H1 (cell line): ENCODE measurements at regions not wholly inside any gene's neighbourhood (a gene's known extent, or its start where the extent isn't known, plus 50 kb on each side); places are given as distances from the start of the nearest gene placed in this dataset.

Experiments
- CTCF ChIA-PET: fragments of 300-600 bp; sonication (Branson Sonifier 250); formaldehyde crosslinking; loops from one replicate; lab custom pipeline; 2021; ENCODE audit not compliant: partially characterized antibody; lab: Charles Lee
- POLR2A ChIA-PET: fragments of 300-600 bp; sonication (Branson Sonifier 250); formaldehyde crosslinking; loops from one replicate; lab custom pipeline; 2021; ENCODE audit warnings: inconsistent platforms; ENCODE audit not compliant: partially characterized antibody; lab: Charles Lee
- DNase-seq, 2 experiments: peaks; one replicate each; pipeline versions ENCODE4 v3.0.0 to v3.0.0-alpha.2; 2010 to 2022; ENCODE audit warnings: low spot score in 2 of 2, low read depth in 1 of 2, mixed read lengths in 1 of 2
- FAIRE-seq: peaks from 2 replicates; lab custom pipeline; 2011; peaks lifted over from hg19 to GRCh38; lab: Jason Lieb, UNC
- H2AFZ ChIP-seq: 2 replicates; pipeline ENCODE4 v1.8.1; 2012; ENCODE audit warnings: low read length, inconsistent platforms
- H2AK5ac ChIP-seq: 2 replicates; pipeline ENCODE4 v1.6.1; 2013; ENCODE audit warnings: low read depth, low read length
- H2BK120ac ChIP-seq: replicated peaks from 2 replicates; pipeline ENCODE3; 2013; ENCODE audit warnings: low read depth, low read length, inconsistent platforms
- H2BK12ac ChIP-seq: 2 replicates; pipeline ENCODE4 v1.6.1; 2013; ENCODE audit warnings: low read depth, low read length
- H2BK15ac ChIP-seq: 2 replicates; pipeline ENCODE4 v1.6.1; 2013; ENCODE audit warnings: low read length
- H2BK20ac ChIP-seq: 2 replicates; pipeline ENCODE4 v1.6.1; 2013; ENCODE audit warnings: low read length
- H2BK5ac ChIP-seq: 2 replicates; pipeline ENCODE4 v1.6.1; 2013; ENCODE audit warnings: low read depth, low read length
- H3K14ac ChIP-seq: 2 replicates; pipeline ENCODE4 v1.6.1; 2013; ENCODE audit warnings: inconsistent platforms; ENCODE audit not compliant: insufficient read length
- H3K18ac ChIP-seq: 2 replicates; pipeline ENCODE4 v1.6.1; 2013; ENCODE audit warnings: low read length; ENCODE audit errors: extremely low read depth
- H3K23ac ChIP-seq: 2 replicates; pipeline ENCODE4 v1.6.1; 2013; ENCODE audit warnings: inconsistent platforms; ENCODE audit not compliant: insufficient read length
- H3K23me2 ChIP-seq: 2 replicates; pipeline ENCODE4 v1.6.1; 2013; ENCODE audit warnings: low read depth, low read length
- H3K27ac ChIP-seq: 2 replicates; pipeline ENCODE4 v1.6.1; 2011; ENCODE audit warnings: low read depth, low read length, inconsistent platforms
- H3K27me3 ChIP-seq, 4 experiments: replicated peaks in 1 of 4; 1 replicate in 1 of 4; 2 replicates in 3 of 4; pipeline versions ENCODE4 v1.6.1 to v1.8.1; 2011 to 2013; ENCODE audit warnings: low read length in 3 of 4, mild to moderate bottlenecking in 3 of 4, inconsistent platforms in 2 of 4, mixed read lengths in 2 of 4, moderate library complexity in 1 of 4; ENCODE audit not compliant: control insufficient read depth in 3 of 4, insufficient read depth in 3 of 4; ENCODE audit errors: extremely low read depth in 1 of 4
- H3K36me3 ChIP-seq, 4 experiments: 2 replicates each; pipeline versions ENCODE4 v1.6.1 to v1.8.1; 2011 to 2013; ENCODE audit warnings: mild to moderate bottlenecking in 4 of 4, low read length in 3 of 4, moderate library complexity in 2 of 4, control low read depth in 1 of 4, inconsistent platforms in 1 of 4; ENCODE audit not compliant: insufficient read depth in 4 of 4, control insufficient read depth in 2 of 4
- H3K4ac ChIP-seq: replicated peaks from 2 replicates; pipeline ENCODE3; 2013; ENCODE audit warnings: low read length, low read depth, mixed read lengths, inconsistent platforms; ENCODE audit not compliant: insufficient read length
- H3K4me1 ChIP-seq, 4 experiments: replicated peaks in 1 of 4; 1 replicate in 1 of 4; 2 replicates in 3 of 4; pipeline versions ENCODE4 v1.6.1 to v1.8.1; 2011 to 2013; ENCODE audit warnings: low read length in 3 of 4, inconsistent platforms in 2 of 4, mixed read lengths in 1 of 4; ENCODE audit not compliant: insufficient read depth in 4 of 4, control insufficient read depth in 3 of 4
- H3K4me2 ChIP-seq, 2 experiments: 2 replicates each; pipeline versions ENCODE4 v1.6.1 to v1.8.1; 2011 to 2013; ENCODE audit warnings: low read depth in 2 of 2, low read length in 2 of 2, control low read depth in 1 of 2, inconsistent platforms in 1 of 2, mild to moderate bottlenecking in 1 of 2; ENCODE audit not compliant: insufficient read depth in 1 of 2
- H3K4me3 ChIP-seq, 4 experiments: fragments of 200-600, 300-600 bp in 1 of 4; sonication (generic), shearing (Covaris generic), sonication (Bioruptor Twin) in 1 of 4; 2 replicates each; pipeline versions ENCODE4 v1.5.1 to v1.8.1; 2011 to 2016; ENCODE audit warnings: low read length in 4 of 4, low read depth in 3 of 4, control low read depth in 2 of 4, inconsistent platforms in 2 of 4, mild to moderate bottlenecking in 2 of 4, mixed read lengths in 1 of 4, moderate library complexity in 1 of 4; ENCODE audit not compliant: insufficient read depth in 2 of 4; ENCODE audit errors: extremely low read depth in 1 of 4
- H3K56ac ChIP-seq: replicated peaks from 2 replicates; pipeline ENCODE3; 2013; ENCODE audit warnings: low read depth, mild to moderate bottlenecking, mixed read lengths, low read length, inconsistent platforms; ENCODE audit not compliant: insufficient read length
- H3K79me1 ChIP-seq: 2 replicates; pipeline ENCODE4 v1.6.1; 2013; ENCODE audit warnings: low read depth, low read length, control low read depth
- H3K79me2 ChIP-seq, 2 experiments: 2 replicates each; pipeline versions ENCODE4 v1.6.1 to v1.8.1; 2012 to 2013; ENCODE audit warnings: low read length in 2 of 2, mild to moderate bottlenecking in 2 of 2, inconsistent platforms in 1 of 2; ENCODE audit not compliant: insufficient read depth in 2 of 2, control insufficient read depth in 1 of 2
- H3K9ac ChIP-seq, 4 experiments: replicated peaks in 1 of 4; 1 replicate in 1 of 4; 2 replicates in 3 of 4; pipeline versions ENCODE4 v1.6.1 to v1.8.1; 2011 to 2013; ENCODE audit warnings: low read depth in 3 of 4, low read length in 3 of 4, control low read depth in 2 of 4, mild to moderate bottlenecking in 2 of 4, moderate library complexity in 2 of 4, inconsistent platforms in 1 of 4; ENCODE audit errors: extremely low read depth in 1 of 4
- H3K9me3 ChIP-seq, 2 experiments: 2 replicates each; pipeline versions ENCODE4 v1.6.1 to v1.8.1; 2012 to 2013; ENCODE audit warnings: mild to moderate bottlenecking in 2 of 2, moderate library complexity in 2 of 2, control low read depth in 1 of 2, inconsistent platforms in 1 of 2, low read depth in 1 of 2, low read length in 1 of 2, mixed read lengths in 1 of 2; ENCODE audit not compliant: insufficient read depth in 2 of 2
- H4K20me1 ChIP-seq, 2 experiments: replicated peaks in 1 of 2; 2 replicates each; pipeline versions ENCODE3 to v1.8.1; 2011 to 2013; ENCODE audit warnings: inconsistent platforms in 2 of 2, low read length in 2 of 2, mild to moderate bottlenecking in 1 of 2; ENCODE audit not compliant: insufficient read depth in 2 of 2, control insufficient read depth in 1 of 2
- H4K5ac ChIP-seq: 2 replicates; pipeline ENCODE4 v1.6.1; 2013; ENCODE audit warnings: low read length, low read depth, mixed read lengths, inconsistent platforms; ENCODE audit not compliant: insufficient read length
- H4K8ac ChIP-seq: 2 replicates; pipeline ENCODE4 v1.8.0; 2013; ENCODE audit warnings: mild to moderate bottlenecking, moderate library complexity, low read length, inconsistent platforms; ENCODE audit not compliant: insufficient read depth; ENCODE audit errors: extremely low read depth
- H4K91ac ChIP-seq: replicated peaks from 2 replicates; pipeline ENCODE3; 2013; ENCODE audit warnings: low read length, mixed read lengths, inconsistent platforms; ENCODE audit not compliant: insufficient read length
- BACH1 ChIP-seq: IDR thresholded peaks from 2 replicates; pipeline ENCODE4 v1.6.1; 2012; ENCODE audit warnings: low read length, improper control_type of control experiment
- BRCA1 ChIP-seq: IDR thresholded peaks from 2 replicates; pipeline ENCODE4 v1.6.1; 2012; ENCODE audit warnings: low read depth, low read length, improper control_type of control experiment
- CTCF ChIP-seq, 3 experiments: IDR thresholded peaks; 1 replicate in 2 of 3; 2 replicates in 1 of 3; pipeline versions ENCODE4 v1.5.1 to v1.6.1; 2011; ENCODE audit warnings: low read length in 3 of 3, mild to moderate bottlenecking in 3 of 3, inconsistent platforms in 2 of 3, low read depth in 1 of 3, moderate library complexity in 1 of 3; ENCODE audit not compliant: insufficient read depth in 1 of 3; ENCODE audit errors: control extremely low read depth in 1 of 3
- EP300 ChIP-seq, 2 experiments: IDR thresholded peaks; 1 replicate in 1 of 2; 2 replicates in 1 of 2; pipeline ENCODE4 v1.6.1; 2011 to 2012; ENCODE audit warnings: low read depth in 2 of 2, low read length in 2 of 2, mild to moderate bottlenecking in 2 of 2, borderline replicate concordance in 1 of 2, inconsistent platforms in 1 of 2, moderate library complexity in 1 of 2
- EZH2 ChIP-seq: fragments of 200-600 bp; sonication (generic); IDR thresholded peaks from 2 replicates; pipeline ENCODE4 v1.7.1; 2012; ENCODE audit warnings: low read depth, mild to moderate bottlenecking, moderate library complexity, low read length, inconsistent platforms; ENCODE audit not compliant: severe bottlenecking
- RAD21 ChIP-seq, 2 experiments: IDR thresholded peaks in 1 of 2; conservative IDR thresholded peaks in 1 of 2; 2 replicates each; pipeline ENCODE4 v1.6.1; 2011; ENCODE audit warnings: low read depth in 2 of 2, low read length in 2 of 2, improper control_type of control experiment in 1 of 2, inconsistent platforms in 1 of 2, mild to moderate bottlenecking in 1 of 2, moderate library complexity in 1 of 2
- RNF2 ChIP-seq: fragments of 200-900, 300-1000 bp; sonication (generic); IDR thresholded peaks from 2 replicates; pipeline ENCODE4 v1.7.1; 2016; ENCODE audit warnings: borderline replicate concordance, low read depth, mild to moderate bottlenecking, antibody characterized with exemption, low read length; ENCODE audit not compliant: poor library complexity, severe bottlenecking; ENCODE audit errors: missing control alignments
- SAP30 ChIP-seq: fragments of 300-600 bp; sonication (generic); IDR thresholded peaks from 2 replicates; pipeline ENCODE4 v1.7.1; 2012; ENCODE audit warnings: low read length, moderate library complexity, mild to moderate bottlenecking, inconsistent platforms; ENCODE audit not compliant: insufficient read depth, insufficient replicate concordance
- SIN3A ChIP-seq, 2 experiments: IDR thresholded peaks in 1 of 2; conservative IDR thresholded peaks in 1 of 2; 2 replicates each; pipeline ENCODE4 v1.6.1; 2011 to 2012; ENCODE audit warnings: low read length in 2 of 2, improper control_type of control experiment in 1 of 2, low read depth in 1 of 2, mild to moderate bottlenecking in 1 of 2
- TCF12 ChIP-seq: IDR thresholded peaks from 2 replicates; pipeline ENCODE4 v1.6.1; 2011; ENCODE audit warnings: low read depth, mild to moderate bottlenecking, low read length
- WGBS, 2 experiments: shearing (Covaris generic) in 1 of 2; methylation state at CpG; one replicate each; pipeline versions ENCODE4 v1.1.6 to v1.1.7; 2013 to 2015; ENCODE audit warnings: low lambda C conversion rate in 2 of 2, mixed read lengths in 2 of 2, inconsistent platforms in 1 of 2, low coverage in 1 of 2, missing lambda C conversion rate in 1 of 2; ENCODE audit not compliant: insufficient replicate concordance in 2 of 2, insufficient coverage in 1 of 2, insufficient read length in 1 of 2; ENCODE audit errors: extremely low coverage in 1 of 2, missing lambda C conversion rate in 1 of 2; 5-methylcytosine and 5-hydroxymethylcytosine counted together

GRCh38 chr4:45971108-45971507 is 152.7 kb downstream of the GABRG1 start:
- Histone ChIP-seq H2AFZ (no peak overlapping the region), H3K23ac (no peak overlapping the region), H3K79me2 (no peaks in the 10 kb centered on the region), H3K4me2 (no peak overlapping the region), H2BK20ac (no peak overlapping the region), H2BK15ac (no peak overlapping the region), H3K27ac (no peak overlapping the region), H4K20me1 (no peaks in the 10 kb centered on the region), H3K18ac (no peak overlapping the region), H3K27me3 (no peaks in the 10 kb centered on the region), H2BK5ac (no peak overlapping the region), H3K9ac (no peak overlapping the region), H2AK5ac (no peak overlapping the region; the same call in 1 of the 2 replicates), H3K79me1 (no peaks in the 10 kb centered on the region), H3K4ac (no peak overlapping the region), H2BK12ac (no peak overlapping the region), H3K9me3 (peaks cover 5 to 6% of the 10 kb centered on the region in 2 experiments; a peak in 2 of 4 replicates), H3K14ac (no peak overlapping the region), H4K5ac (no peak overlapping the region), H3K23me2 (no peaks in the 10 kb centered on the region), H4K91ac (no peak overlapping the region), H3K36me3 (no peaks in the 10 kb centered on the region), H4K8ac (no peak overlapping the region), H3K4me1 (no peaks in the 10 kb centered on the region), H3K56ac (no peak overlapping the region), H2BK120ac (no peak overlapping the region), H3K4me3 (no peak overlapping the region)
- FAIRE-seq (no peak), DNase-seq (no peak)
- WGBS, 2 experiments = 93% methylated on average over 3 of the region's 3 CpGs; no CpG with 5 or more reads in 1 of the 2 experiments
- ChIA-PET POLR2A (no interaction called here), CTCF (interaction anchor here (0.7 to 1.5 kb wide), 3 partner anchors 21 to 1043 kb away, joined by 3 read pairs; no protein-coding TSS in a partner anchor)
- TF ChIP-seq EP300 (IDR thresholded peaks at IDR 0.05; ENCODE audit: borderline replicate concordance in 1 of 2, low read depth in 2 of 2, low read length in 2 of 2) (no peak), RNF2 (no peak), EZH2 (no peak), RAD21 (IDR thresholded peaks at IDR 0.05 in 1 of 2, conservative IDR thresholded peaks at IDR 0.05 in 1 of 2; ENCODE audit: low read depth in 2 of 2, low read length in 2 of 2) (no peak), SIN3A (conservative IDR thresholded peaks at IDR 0.05 in 1 of 2, IDR thresholded peaks at IDR 0.05 in 1 of 2; ENCODE audit: low read depth in 1 of 2, low read length in 2 of 2) (no peak), CTCF (IDR thresholded peaks at IDR 0.05; ENCODE audit: control extremely low read depth in 1 of 3, insufficient read depth in 1 of 3, low read depth in 1 of 3, low read length in 3 of 3) (no peak), BRCA1 (no peak), TCF12 (no peak), SAP30 (no peak), BACH1 (no peak)
